ENCODE measurements at regions not wholly inside any gene's neighbourhood (a gene's known extent, or its start where the extent isn't known, plus 50 kb on each side); places are given as distances from the start of the nearest gene placed in this dataset.

DNA sequence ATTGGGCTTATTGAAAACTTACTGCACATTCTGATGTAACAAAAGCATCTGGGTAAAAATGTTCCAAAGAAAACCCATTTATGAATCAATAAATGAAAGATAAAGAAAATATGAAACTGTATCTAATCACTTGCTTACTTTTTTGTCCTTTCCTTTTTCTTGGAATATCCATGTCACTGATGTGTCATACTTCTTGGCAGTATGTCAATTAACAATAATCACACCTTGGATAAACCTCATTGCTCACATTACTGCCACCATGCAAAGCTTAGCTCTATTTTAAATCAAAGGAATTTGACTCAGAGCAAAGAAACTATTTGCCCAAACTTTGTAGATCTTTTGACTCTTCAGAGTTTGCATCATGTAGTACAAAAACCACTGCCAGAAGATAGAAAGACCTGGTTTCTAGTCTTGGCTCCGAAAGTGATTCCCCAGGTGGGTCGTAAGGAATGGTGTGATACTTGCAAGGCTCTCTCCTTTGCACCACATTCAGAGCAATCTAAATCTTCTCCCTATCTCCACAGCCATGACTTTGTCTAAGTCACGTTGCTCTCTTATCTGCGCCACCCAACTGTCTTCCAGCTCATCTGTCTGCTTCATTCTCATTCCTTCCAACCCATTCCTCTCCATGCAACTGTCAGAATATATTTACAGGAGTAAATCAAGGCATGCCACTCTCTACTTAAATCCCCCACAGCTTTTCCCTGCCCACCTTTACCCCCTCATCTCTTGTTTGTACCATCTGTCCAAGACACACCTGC is 311.9 kb downstream of the COG6 start:
- H2AFZ ChIP-seq (replicated peaks), result no peak overlapping the region
- H3K4me1 Mint-ChIP-seq, result peaks cover 13% of the 10 kb centered on the region
- H3K9me3 Mint-ChIP-seq, result peaks cover 6% of the 10 kb centered on the region
- peaks cover 18% of the 10 kb centered on the region for H3K4me1 ChIP-seq
- no peak overlapping the region for H3K27ac Mint-ChIP-seq
- TF ChIP-seq EZH2 (IDR thresholded peaks at IDR 0.05), result no peak
- TF ChIP-seq, protein P1, sequence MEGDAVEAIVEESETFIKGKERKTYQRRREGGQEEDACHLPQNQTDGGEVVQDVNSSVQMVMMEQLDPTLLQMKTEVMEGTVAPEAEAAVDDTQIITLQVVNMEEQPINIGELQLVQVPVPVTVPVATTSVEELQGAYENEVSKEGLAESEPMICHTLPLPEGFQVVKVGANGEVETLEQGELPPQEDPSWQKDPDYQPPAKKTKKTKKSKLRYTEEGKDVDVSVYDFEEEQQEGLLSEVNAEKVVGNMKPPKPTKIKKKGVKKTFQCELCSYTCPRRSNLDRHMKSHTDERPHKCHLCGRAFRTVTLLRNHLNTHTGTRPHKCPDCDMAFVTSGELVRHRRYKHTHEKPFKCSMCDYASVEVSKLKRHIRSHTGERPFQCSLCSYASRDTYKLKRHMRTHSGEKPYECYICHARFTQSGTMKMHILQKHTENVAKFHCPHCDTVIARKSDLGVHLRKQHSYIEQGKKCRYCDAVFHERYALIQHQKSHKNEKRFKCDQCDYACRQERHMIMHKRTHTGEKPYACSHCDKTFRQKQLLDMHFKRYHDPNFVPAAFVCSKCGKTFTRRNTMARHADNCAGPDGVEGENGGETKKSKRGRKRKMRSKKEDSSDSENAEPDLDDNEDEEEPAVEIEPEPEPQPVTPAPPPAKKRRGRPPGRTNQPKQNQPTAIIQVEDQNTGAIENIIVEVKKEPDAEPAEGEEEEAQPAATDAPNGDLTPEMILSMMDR (IDR thresholded peaks at IDR 0.05), result no peak
- no peaks in the 10 kb centered on the region for H3K36me3 ChIP-seq
- H4K20me1 ChIP-seq (ENCODE audit: low read depth), result no peaks in the 10 kb centered on the region
- no peak overlapping the region for H3K4me2 ChIP-seq
- H3K4me3 Mint-ChIP-seq, result no peak overlapping the region
- no peak for DNase-seq (ENCODE audit: low spot score)
- H3K27ac ChIP-seq, result no peak overlapping the region
- H3K27me3 ChIP-seq, result no peaks in the 10 kb centered on the region
- H3K9me3 ChIP-seq (ENCODE audit: low read depth), result no peaks in the 10 kb centered on the region
- no peaks in the 10 kb centered on the region for H3K36me3 Mint-ChIP-seq
- H3K27me3 Mint-ChIP-seq (ENCODE audit: insufficient read depth, low read depth), result peaks cover 3% of the 10 kb centered on the region
- H3K79me2 ChIP-seq (ENCODE audit: low read depth), result no peaks in the 10 kb centered on the region
- H3K9ac ChIP-seq, result no peak overlapping the region
- H3K4me3 ChIP-seq, result no peak overlapping the region
- H3F3A ChIP-seq (ENCODE audit: low read depth), result no peaks in the 10 kb centered on the region

DNA sequence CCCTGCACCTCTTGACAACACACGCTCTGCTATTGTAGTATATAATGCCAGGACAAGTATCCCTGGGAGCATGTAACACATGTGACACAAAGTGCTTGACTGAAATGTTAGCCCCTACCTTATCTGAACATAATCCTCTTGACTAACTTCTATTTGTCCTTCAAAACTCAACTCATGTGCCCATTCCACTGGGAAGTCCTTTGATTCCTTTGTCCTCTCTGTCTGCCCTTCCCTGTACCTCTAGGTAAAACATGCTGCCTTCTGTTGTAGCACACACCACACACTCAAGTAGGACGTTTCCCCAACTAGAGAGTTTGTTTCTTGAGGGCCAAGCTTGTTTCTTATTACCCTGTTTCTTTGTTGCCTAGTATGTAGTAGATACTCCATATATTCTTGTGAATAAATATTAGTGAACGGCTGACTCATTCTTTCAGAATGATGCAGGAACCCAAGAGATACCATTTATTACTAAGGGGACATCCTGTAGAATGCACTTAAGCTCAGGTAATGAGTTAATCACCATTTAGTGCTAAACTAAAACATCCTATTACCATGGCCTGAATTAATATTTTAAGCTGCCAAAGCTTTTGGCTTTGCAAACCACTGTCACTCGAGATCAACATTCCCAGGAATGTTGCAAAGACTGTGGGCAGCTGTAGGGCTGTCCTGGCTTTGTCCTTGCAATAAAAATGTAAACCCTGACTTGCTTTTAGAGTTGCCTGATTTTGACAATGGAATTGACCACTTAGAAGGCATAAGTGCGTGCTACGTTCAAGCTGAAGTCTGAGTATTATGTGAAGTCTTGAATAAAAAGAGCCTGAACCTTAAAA is 313.4 kb downstream of the COG6 start:
- H3K9me3 ChIP-seq (ENCODE audit: low read depth), result no peaks in the 10 kb centered on the region
- H3K36me3 Mint-ChIP-seq, result no peaks in the 10 kb centered on the region
- H3K27me3 Mint-ChIP-seq (ENCODE audit: insufficient read depth, low read depth), result peaks cover 3% of the 10 kb centered on the region

DNA sequence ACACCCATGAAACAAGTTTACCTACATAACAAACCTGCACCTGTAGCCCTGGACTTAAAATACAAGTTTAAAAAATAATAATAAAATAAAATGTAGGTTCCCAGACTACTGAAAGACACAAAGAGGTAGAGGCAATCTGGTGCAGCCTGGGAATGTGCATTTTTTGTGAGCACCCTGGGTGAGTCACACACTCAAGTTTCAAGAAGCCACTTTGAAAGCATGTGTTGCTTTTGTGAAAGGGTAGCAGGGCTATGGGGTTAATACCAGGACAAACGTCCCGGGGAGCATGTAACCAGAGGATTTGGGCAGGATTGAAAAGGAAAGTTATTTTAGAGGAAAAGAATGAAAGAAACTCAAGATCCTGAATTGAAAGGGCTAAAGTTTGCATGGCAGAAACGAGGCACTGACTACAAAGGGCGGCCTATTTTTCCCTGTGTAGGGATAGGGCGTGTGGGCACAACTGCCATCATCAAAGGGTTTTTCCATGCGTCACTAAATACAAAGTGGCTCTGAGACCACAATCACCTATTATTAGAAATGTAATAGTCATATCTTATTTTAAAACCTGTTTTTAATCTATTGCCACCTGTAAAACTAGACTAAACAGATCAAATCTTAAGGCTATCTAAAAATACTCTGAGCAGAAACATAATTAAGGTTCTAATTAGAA is 314.9 kb downstream of the COG6 start:
- no peaks in the 10 kb centered on the region for H3K36me3 Mint-ChIP-seq
- no peaks in the 10 kb centered on the region for H3K27me3 ChIP-seq
- peak; percentile 38 for DNase-seq (ENCODE audit: low spot score)
- H3F3A ChIP-seq (ENCODE audit: low read depth), result no peaks in the 10 kb centered on the region
- H3K79me2 ChIP-seq (ENCODE audit: low read depth), result no peaks in the 10 kb centered on the region
- no peaks in the 10 kb centered on the region for H3K36me3 ChIP-seq
- H4K20me1 ChIP-seq (ENCODE audit: low read depth), result no peaks in the 10 kb centered on the region
- H3K4me1 Mint-ChIP-seq, result peaks cover 13% of the 10 kb centered on the region
- peak overlapping the region; percentile 5 for H3K4me2 ChIP-seq
- no peak for TF ChIP-seq EZH2phosphoT487 (IDR thresholded peaks at IDR 0.05)
- TF ChIP-seq, protein P1 (IDR thresholded peaks at IDR 0.05), result no peak
- H3K4me1 ChIP-seq, result peaks cover 18% of the 10 kb centered on the region
- no peak overlapping the region for H3K27ac Mint-ChIP-seq
- H3K4me3 Mint-ChIP-seq, result no peak overlapping the region
- H3K9me3 ChIP-seq (ENCODE audit: low read depth), result no peaks in the 10 kb centered on the region
- H3K4me3 ChIP-seq, result no peak overlapping the region
- H3K27me3 Mint-ChIP-seq (ENCODE audit: insufficient read depth, low read depth), result peaks cover 3% of the 10 kb centered on the region
- no peak overlapping the region for H2AFZ ChIP-seq (replicated peaks)
- H3K9me3 Mint-ChIP-seq, result peaks cover 6% of the 10 kb centered on the region
- H3K27ac ChIP-seq, result no peak overlapping the region
- H3K9ac ChIP-seq, result no peak overlapping the region

More for the DNA sequence above, 313.4 kb downstream of the COG6 start:
- Histone ChIP-seq H3K27me3 (no peaks in the 10 kb centered on the region), H3K79me2 (ENCODE audit: low read depth) (no peaks in the 10 kb centered on the region), H3K4me1 (peaks cover 18% of the 10 kb centered on the region), H3K27ac (no peak overlapping the region), H3K4me2 (no peak overlapping the region), H2AFZ (replicated peaks) (no peak overlapping the region), H3K9ac (no peak overlapping the region), H3F3A (ENCODE audit: low read depth) (no peaks in the 10 kb centered on the region), H4K20me1 (ENCODE audit: low read depth) (no peaks in the 10 kb centered on the region), H3K36me3 (no peaks in the 10 kb centered on the region), H3K4me3 (no peak overlapping the region)
- Mint-ChIP-seq H3K4me1 (peaks cover 13% of the 10 kb centered on the region), H3K9me3 (peaks cover 6% of the 10 kb centered on the region), H3K4me3 (no peak overlapping the region), H3K27ac (no peak overlapping the region)
- TF ChIP-seq EZH2phosphoT487 (IDR thresholded peaks at IDR 0.05) (no peak), EZH2 (IDR thresholded peaks at IDR 0.05) (no peak)
- TF ChIP-seq, protein P1 (IDR thresholded peaks at IDR 0.05), result no peak
- DNase-seq (ENCODE audit: low spot score), result no peak
